ENCODE measurements at regions not wholly inside any gene's neighbourhood (a gene's known extent, or its start where the extent isn't known, plus 50 kb on each side); places are given as distances from the start of the nearest gene placed in this dataset.

GRCh38 chr2:139271879-139272278 lies 491.7 kb upstream of the NXPH2 start:
- no peak overlapping the region for H3K4me3 Mint-ChIP-seq
- no peaks in the 10 kb centered on the region for H3K27me3 Mint-ChIP-seq
- H3K9me3 ChIP-seq (ENCODE audit: control extremely low read depth in 1 of 3, control insufficient read depth in 2 of 3, insufficient read depth in 1 of 3, low read length in 2 of 3) = no peaks in the 10 kb centered on the region
- H3K27me3 ChIP-seq (replicated peaks in 1 of 4; ENCODE audit: control extremely low read depth in 1 of 4, control insufficient read depth in 3 of 4, insufficient read depth in 4 of 4, low read length in 3 of 4) = no peaks in the 10 kb centered on the region
- CTCF ChIA-PET = no interaction called here
- WGBS (ENCODE audit: insufficient coverage) = no CpG with 5 or more reads among the region's 1 CpG
- no peak overlapping the region for H3K27ac Mint-ChIP-seq
- POLR2A ChIA-PET = no interaction called here
- H2AFZ ChIP-seq (ENCODE audit: insufficient read depth, low read depth, low read length, poor library complexity, severe bottlenecking) = no peak overlapping the region
- no peaks in the 10 kb centered on the region for H3K79me2 ChIP-seq (ENCODE audit: control insufficient read depth, insufficient read depth, low read length)
- TF ChIP-seq EZH2 (IDR thresholded peaks at IDR 0.05; ENCODE audit: borderline replicate concordance, insufficient read depth, low read depth, low read length, poor library complexity, severe bottlenecking) (no peak), CTCF (IDR thresholded peaks at IDR 0.05) (no peak)
- no peaks in the 10 kb centered on the region for H3K4me1 ChIP-seq (ENCODE audit: control insufficient read depth in 2 of 2, insufficient read depth in 2 of 2, low read length in 2 of 2)
- ATAC-seq (ENCODE audit: low read depth) (no peak), DNase-seq (no peak)
- no peak overlapping the region for H3K27ac ChIP-seq (ENCODE audit: low read length in 2 of 2)
- H3K4me3 ChIP-seq (ENCODE audit: control extremely low read depth in 1 of 5, extremely low read depth in 1 of 5, insufficient read depth in 1 of 5, low read depth in 2 of 5, low read length in 4 of 5) = no peak overlapping the region
- H3K9me3 Mint-ChIP-seq (ENCODE audit: insufficient read depth) = peaks cover 3% of the 10 kb centered on the region
- H3K36me3 ChIP-seq (replicated peaks in 1 of 2; ENCODE audit: control extremely low read depth in 1 of 2, control insufficient read depth in 1 of 2, extremely low read depth in 1 of 2, insufficient read depth in 2 of 2, low read length in 1 of 2) = no peaks in the 10 kb centered on the region
- intact Hi-C loops (cut with micrococcal nuclease) = no loop called here
- H4K20me1 ChIP-seq (ENCODE audit: control insufficient read depth, insufficient read depth, low read length, poor library complexity, severe bottlenecking) = no peaks in the 10 kb centered on the region
- H3K9ac ChIP-seq (ENCODE audit: low read length) = no peak overlapping the region
- no peak overlapping the region for H3K4me2 ChIP-seq (replicated peaks; ENCODE audit: low read depth, low read length, poor library complexity, severe bottlenecking)
- no peaks in the 10 kb centered on the region for H3K4me1 Mint-ChIP-seq

GRCh38 chr2:139271149-139271548 lies 491.0 kb upstream of the NXPH2 start:
- no peaks in the 10 kb centered on the region for H3K4me1 ChIP-seq (ENCODE audit: control insufficient read depth in 2 of 2, insufficient read depth in 2 of 2, low read length in 2 of 2)
- H3K36me3 ChIP-seq (replicated peaks in 1 of 2; ENCODE audit: control extremely low read depth in 1 of 2, control insufficient read depth in 1 of 2, extremely low read depth in 1 of 2, insufficient read depth in 2 of 2, low read length in 1 of 2) = no peaks in the 10 kb centered on the region
- ChIA-PET POLR2A (no interaction called here), CTCF (no interaction called here)
- WGBS (ENCODE audit: insufficient coverage) = 100% methylated on average over 1 of the region's 2 CpGs
- no peaks in the 10 kb centered on the region for H3K79me2 ChIP-seq (ENCODE audit: control insufficient read depth, insufficient read depth, low read length)
- Mint-ChIP-seq H3K4me1 (no peaks in the 10 kb centered on the region), H3K9me3 (ENCODE audit: insufficient read depth) (peaks cover 3% of the 10 kb centered on the region), H3K27me3 (no peaks in the 10 kb centered on the region), H3K27ac (no peak overlapping the region), H3K4me3 (no peak overlapping the region)
- H3K27ac ChIP-seq (ENCODE audit: low read length in 2 of 2) = no peak overlapping the region
- intact Hi-C loops (cut with micrococcal nuclease) = no loop called here
- ATAC-seq (ENCODE audit: low read depth) (no peak), DNase-seq (no peak)
- H2AFZ ChIP-seq (ENCODE audit: insufficient read depth, low read depth, low read length, poor library complexity, severe bottlenecking) = no peak overlapping the region
- no peak overlapping the region for H3K4me2 ChIP-seq (replicated peaks; ENCODE audit: low read depth, low read length, poor library complexity, severe bottlenecking)
- H4K20me1 ChIP-seq (ENCODE audit: control insufficient read depth, insufficient read depth, low read length, poor library complexity, severe bottlenecking) = no peaks in the 10 kb centered on the region
- H3K9ac ChIP-seq (ENCODE audit: low read length) = no peak overlapping the region
- no peaks in the 10 kb centered on the region for H3K27me3 ChIP-seq (replicated peaks in 1 of 4; ENCODE audit: control extremely low read depth in 1 of 4, control insufficient read depth in 3 of 4, insufficient read depth in 4 of 4, low read length in 3 of 4)
- TF ChIP-seq CTCF (IDR thresholded peaks at IDR 0.05) (no peak), EZH2 (IDR thresholded peaks at IDR 0.05; ENCODE audit: borderline replicate concordance, insufficient read depth, low read depth, low read length, poor library complexity, severe bottlenecking) (no peak)
- H3K4me3 ChIP-seq (ENCODE audit: control extremely low read depth in 1 of 5, extremely low read depth in 1 of 5, insufficient read depth in 1 of 5, low read depth in 2 of 5, low read length in 4 of 5) = no peak overlapping the region
- H3K9me3 ChIP-seq (ENCODE audit: control extremely low read depth in 1 of 3, control insufficient read depth in 2 of 3, insufficient read depth in 1 of 3, low read length in 2 of 3) = no peaks in the 10 kb centered on the region

Measured in B cell (primary cell).